GM21786 (cell line): ENCODE measurements at regions not wholly inside any gene's neighbourhood (a gene's known extent, or its start where the extent isn't known, plus 50 kb on each side); places are given as distances from the start of the nearest gene placed in this dataset.

Experiments used
- ATAC-seq: cut with Tn5 transposase; IDR thresholded peaks from one replicate; pipeline ENCODE4 v1.9.1; 2021; ENCODE audit not compliant: unreplicated experiment

GRCh38 chr4:130563185-130563888 is 1467.4 kb downstream of the C4orf33 start:
- no peak for ATAC-seq

- ATAC-seq, result no peak
Measured at GRCh38 chr4:130563889-130564418, 1468.0 kb downstream of the C4orf33 start.

DNA sequence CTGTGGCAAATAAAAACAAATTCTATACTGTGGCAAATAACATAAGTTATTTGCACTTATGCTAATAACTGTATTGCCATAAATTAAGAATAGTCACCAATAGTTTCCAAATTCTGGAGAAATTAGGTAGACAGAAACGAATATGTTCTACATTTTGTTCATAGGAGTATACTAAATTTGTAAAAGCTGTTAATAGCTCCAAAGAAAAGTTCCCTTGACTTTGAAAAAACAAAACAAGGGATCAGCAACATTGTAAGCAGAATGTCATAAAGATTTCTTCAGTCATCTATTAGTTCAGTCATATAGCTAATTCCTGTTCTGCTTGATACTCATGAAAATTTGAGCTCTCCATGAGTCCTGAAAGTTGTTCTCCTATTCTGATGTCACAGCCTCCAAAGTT is 1472.8 kb downstream of the C4orf33 start:
- ATAC-seq, result no peak

- no peak for ATAC-seq
Measured at GRCh38 chr4:130573742-130574141, 1477.8 kb downstream of the C4orf33 start.

DNA sequence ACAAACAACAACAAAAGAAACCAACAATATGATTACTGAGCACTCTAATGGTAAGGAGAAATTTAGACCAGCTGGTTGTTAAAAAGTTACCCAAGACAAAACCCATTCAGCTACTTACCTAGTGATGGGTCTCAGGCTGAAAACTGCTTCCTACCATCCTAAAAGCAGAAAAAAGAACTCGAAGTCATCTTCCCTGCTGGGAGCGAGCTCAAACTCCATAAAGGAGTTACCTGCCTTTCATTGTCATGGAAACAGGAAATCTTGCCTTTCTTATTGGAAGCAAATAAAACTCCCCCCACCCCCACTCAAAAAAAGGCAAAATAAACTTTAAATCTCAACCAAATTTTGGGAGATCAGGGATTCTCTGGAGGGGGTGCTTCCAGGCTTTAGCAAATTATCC is 1478.3 kb downstream of the C4orf33 start:
- no peak for ATAC-seq

DNA sequence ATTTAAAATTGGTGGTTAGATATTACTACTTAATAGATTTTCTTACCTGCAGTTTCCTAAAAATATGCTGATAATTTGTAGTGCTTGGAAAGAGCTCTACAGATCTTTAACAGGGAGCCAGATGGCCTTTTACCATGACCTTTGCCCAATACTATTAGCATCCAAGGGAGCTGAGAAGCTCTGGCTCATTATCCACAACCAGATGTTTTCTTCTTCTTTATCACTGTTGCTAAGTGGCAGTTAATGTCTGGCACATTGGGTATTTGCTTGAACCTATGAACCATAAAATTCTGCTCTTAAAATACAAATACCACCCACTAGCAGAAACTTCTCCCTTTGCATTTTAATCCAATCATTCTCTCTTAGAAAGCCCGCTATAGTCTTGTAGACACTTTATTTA is 1480.3 kb downstream of the C4orf33 start:
- ATAC-seq, result no peak

- no peak for ATAC-seq
Measured at GRCh38 chr4:130591091-130591490, 1495.1 kb downstream of the C4orf33 start.

DNA sequence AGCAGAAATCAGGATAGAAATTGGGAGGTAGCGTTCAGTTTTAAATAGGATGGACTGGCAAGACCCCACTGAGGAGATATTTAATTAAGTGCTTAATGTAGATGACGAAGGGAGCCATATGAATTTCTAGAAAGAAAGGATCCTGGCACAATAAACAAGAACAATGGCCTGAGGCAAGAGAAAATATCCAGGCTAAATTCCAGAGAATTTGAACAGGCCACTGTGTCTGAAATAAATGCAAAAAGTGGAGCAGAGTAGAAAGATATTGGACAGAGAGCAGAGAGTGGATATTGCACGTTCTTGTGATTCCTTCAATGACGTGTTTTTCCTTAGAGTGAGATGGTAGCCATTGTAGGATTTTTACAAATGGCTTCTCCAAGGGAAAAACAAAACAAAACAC is 1504.8 kb downstream of the C4orf33 start:
- ATAC-seq, result no peak

DNA sequence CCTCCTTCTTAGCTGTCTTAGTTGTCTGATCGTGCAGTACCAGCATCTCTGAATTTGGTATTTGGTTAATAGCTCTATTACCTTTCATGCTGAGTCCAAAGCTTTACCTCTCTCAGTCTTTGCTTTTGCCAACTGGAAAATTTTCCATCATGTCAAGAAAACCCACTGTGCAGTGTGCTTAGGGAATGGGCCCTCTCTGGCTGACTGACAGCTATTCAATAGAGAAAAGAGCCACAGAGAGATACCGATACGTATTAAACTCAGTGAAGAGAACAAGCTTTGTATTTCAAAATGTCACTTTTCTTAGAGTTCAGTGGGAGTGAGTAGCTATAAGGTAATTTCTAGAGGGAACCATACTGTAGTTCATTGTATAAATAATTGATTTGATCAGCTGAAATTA is 1507.1 kb downstream of the C4orf33 start:
- ATAC-seq, result no peak

DNA sequence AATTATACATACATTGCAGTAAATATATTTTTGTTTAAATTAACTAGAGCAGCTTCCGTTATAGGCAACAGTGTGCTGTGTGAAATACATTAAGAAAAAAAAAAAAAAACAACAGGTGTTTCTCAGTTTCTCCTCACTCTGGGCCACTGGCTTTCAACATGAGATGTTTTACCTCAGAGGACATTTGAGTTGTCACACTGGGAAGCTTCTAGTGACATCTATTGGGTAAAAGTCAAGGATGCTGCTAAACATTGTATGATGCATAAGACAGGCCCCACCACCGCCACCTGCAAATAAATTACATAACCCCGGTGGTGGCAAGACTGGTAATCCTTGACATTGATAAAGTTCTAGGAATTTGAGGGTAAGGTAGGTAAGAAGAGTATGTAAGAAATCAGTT is 1512.2 kb downstream of the C4orf33 start:
- no peak for ATAC-seq

DNA sequence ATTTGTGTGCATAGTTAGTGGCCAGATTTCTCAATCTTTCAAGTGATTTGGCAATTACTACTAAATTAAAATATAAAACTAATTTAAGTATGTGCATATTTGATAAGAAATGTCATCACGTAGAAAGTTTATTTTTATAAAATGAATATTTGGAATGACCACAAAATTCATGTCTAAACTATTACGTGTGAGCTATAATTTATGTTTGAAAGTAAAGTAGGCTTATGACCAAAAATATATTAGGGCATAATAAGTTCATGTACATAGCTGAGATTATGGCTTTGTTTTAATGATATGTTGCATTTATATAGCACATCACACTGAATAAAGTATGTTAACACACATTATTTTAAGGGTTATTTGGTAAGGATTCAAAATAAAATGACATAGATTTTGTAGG is 1532.6 kb downstream of the C4orf33 start:
- no peak for ATAC-seq

GRCh38 chr4:130632731-130633604 is 1537.0 kb downstream of the C4orf33 start:
- no peak for ATAC-seq

- ATAC-seq, result no peak
Measured at GRCh38 chr4:130636486-130636885, 1540.5 kb downstream of the C4orf33 start.

DNA sequence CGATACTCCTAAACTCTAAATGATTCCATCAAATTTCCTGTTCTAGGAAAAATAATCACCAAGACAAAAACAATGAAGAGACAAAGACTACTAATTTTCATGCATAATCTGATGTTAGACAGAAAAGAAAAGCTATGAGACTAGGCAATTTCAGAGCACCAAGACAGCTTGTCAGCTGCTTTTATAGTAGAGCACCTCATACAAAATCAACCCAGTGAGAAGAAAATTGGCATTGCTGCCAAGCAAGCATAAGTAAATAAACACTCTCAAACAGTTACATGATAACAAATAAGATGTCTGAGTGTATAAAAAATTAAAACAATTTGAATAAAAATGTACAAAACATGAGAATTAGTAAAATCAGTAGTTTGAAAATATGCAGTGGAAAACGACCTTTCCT is 1544.6 kb downstream of the C4orf33 start:
- ATAC-seq, result no peak

- no peak for ATAC-seq
Measured at GRCh38 chr4:130646886-130647285, 1550.9 kb downstream of the C4orf33 start.

DNA sequence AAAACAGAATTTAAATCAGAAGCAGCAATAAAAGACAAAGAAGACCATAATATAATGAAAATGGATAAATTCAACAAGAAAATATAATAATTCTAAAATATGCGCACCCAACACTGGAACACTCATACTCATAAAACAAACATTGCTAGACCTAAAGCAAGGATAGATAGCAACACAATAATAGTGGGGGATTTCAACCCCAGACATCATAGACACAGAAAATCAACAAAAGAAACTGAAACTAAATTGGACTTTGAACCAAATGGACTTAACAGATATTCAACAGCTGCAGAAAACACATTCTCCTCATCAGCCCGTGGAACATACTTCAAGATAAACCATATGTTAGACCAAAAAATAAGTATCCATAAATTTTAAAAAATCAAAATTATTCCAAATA is 1552.6 kb downstream of the C4orf33 start:
- no peak for ATAC-seq

GRCh38 chr4:130653842-130654241 is 1557.9 kb downstream of the C4orf33 start:
- ATAC-seq, result no peak

GRCh38 chr4:130659320-130659719 is 1563.4 kb downstream of the C4orf33 start:
- ATAC-seq, result no peak

DNA sequence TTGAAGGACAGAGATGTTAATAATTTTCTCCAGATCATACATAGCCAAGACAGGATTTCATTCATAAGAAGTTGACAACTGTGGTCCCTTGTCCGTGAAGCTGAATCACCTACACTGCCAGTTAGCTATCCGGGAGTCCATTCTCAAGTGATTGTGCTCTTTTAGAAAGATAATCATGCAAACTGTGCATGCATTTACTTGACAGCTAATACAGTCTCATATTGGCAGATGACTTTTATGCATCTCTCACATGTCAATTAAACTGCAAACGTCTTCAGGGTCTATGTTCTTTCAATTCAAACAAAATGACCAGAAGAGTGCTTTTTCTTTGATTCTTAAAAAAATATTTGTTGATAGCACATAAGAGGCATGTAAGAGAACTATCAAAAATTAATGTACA is 1572.9 kb downstream of the C4orf33 start:
- ATAC-seq, result no peak

GRCh38 chr4:130675266-130675665 is 1579.3 kb downstream of the C4orf33 start:
- no peak for ATAC-seq

GRCh38 chr4:130689181-130689580 is 1593.2 kb downstream of the C4orf33 start:
- no peak for ATAC-seq

DNA sequence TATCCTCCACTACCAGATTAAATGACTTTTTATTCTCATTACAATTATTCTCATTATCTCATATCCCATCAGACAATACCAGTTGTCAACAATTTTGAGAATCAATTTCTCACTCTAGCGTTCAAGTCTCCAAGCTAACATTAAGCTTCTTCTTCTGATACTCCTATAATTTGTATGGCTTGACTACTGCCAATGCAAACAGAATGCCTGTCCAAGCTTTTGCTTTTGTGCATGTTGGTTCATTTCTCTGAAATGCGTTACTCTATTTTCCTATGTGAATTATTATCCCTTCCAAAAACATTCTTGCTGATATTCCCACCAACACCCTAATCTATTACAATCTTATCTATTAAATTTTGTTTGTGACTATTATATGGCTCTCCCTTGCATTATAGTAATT is 1602.3 kb downstream of the C4orf33 start:
- no peak for ATAC-seq
